H1 (cell line): ENCODE measurements at regions not wholly inside any gene's neighbourhood (a gene's known extent, or its start where the extent isn't known, plus 50 kb on each side); places are given as distances from the start of the nearest gene placed in this dataset.

Experiments
- CTCF ChIA-PET: fragments of 300-600 bp; sonication (Branson Sonifier 250); formaldehyde crosslinking; loops from one replicate; lab custom pipeline; 2021; ENCODE audit not compliant: partially characterized antibody; lab: Charles Lee
- POLR2A ChIA-PET: fragments of 300-600 bp; sonication (Branson Sonifier 250); formaldehyde crosslinking; loops from one replicate; lab custom pipeline; 2021; ENCODE audit warnings: inconsistent platforms; ENCODE audit not compliant: partially characterized antibody; lab: Charles Lee
- DNase-seq, 2 experiments: peaks; one replicate each; pipeline versions ENCODE4 v3.0.0 to v3.0.0-alpha.2; 2010 to 2022; ENCODE audit warnings: low spot score in 2 of 2, low read depth in 1 of 2, mixed read lengths in 1 of 2
- FAIRE-seq: peaks from 2 replicates; lab custom pipeline; 2011; peaks lifted over from hg19 to GRCh38; lab: Jason Lieb, UNC
- H2AFZ ChIP-seq: 2 replicates; pipeline ENCODE4 v1.8.1; 2012; ENCODE audit warnings: low read length, inconsistent platforms
- H2AK5ac ChIP-seq: 2 replicates; pipeline ENCODE4 v1.6.1; 2013; ENCODE audit warnings: low read depth, low read length
- H2BK120ac ChIP-seq: replicated peaks from 2 replicates; pipeline ENCODE3; 2013; ENCODE audit warnings: low read depth, low read length, inconsistent platforms
- H2BK12ac ChIP-seq: 2 replicates; pipeline ENCODE4 v1.6.1; 2013; ENCODE audit warnings: low read depth, low read length
- H2BK15ac ChIP-seq: 2 replicates; pipeline ENCODE4 v1.6.1; 2013; ENCODE audit warnings: low read length
- H2BK20ac ChIP-seq: 2 replicates; pipeline ENCODE4 v1.6.1; 2013; ENCODE audit warnings: low read length
- H2BK5ac ChIP-seq: 2 replicates; pipeline ENCODE4 v1.6.1; 2013; ENCODE audit warnings: low read depth, low read length
- H3K14ac ChIP-seq: 2 replicates; pipeline ENCODE4 v1.6.1; 2013; ENCODE audit warnings: inconsistent platforms; ENCODE audit not compliant: insufficient read length
- H3K18ac ChIP-seq: 2 replicates; pipeline ENCODE4 v1.6.1; 2013; ENCODE audit warnings: low read length; ENCODE audit errors: extremely low read depth
- H3K23ac ChIP-seq: 2 replicates; pipeline ENCODE4 v1.6.1; 2013; ENCODE audit warnings: inconsistent platforms; ENCODE audit not compliant: insufficient read length
- H3K23me2 ChIP-seq: 2 replicates; pipeline ENCODE4 v1.6.1; 2013; ENCODE audit warnings: low read depth, low read length
- H3K27ac ChIP-seq: 2 replicates; pipeline ENCODE4 v1.6.1; 2011; ENCODE audit warnings: low read depth, low read length, inconsistent platforms
- H3K27me3 ChIP-seq, 4 experiments: replicated peaks in 1 of 4; 1 replicate in 1 of 4; 2 replicates in 3 of 4; pipeline versions ENCODE4 v1.6.1 to v1.8.1; 2011 to 2013; ENCODE audit warnings: low read length in 3 of 4, mild to moderate bottlenecking in 3 of 4, inconsistent platforms in 2 of 4, mixed read lengths in 2 of 4, moderate library complexity in 1 of 4; ENCODE audit not compliant: control insufficient read depth in 3 of 4, insufficient read depth in 3 of 4; ENCODE audit errors: extremely low read depth in 1 of 4
- H3K36me3 ChIP-seq, 4 experiments: 2 replicates each; pipeline versions ENCODE4 v1.6.1 to v1.8.1; 2011 to 2013; ENCODE audit warnings: mild to moderate bottlenecking in 4 of 4, low read length in 3 of 4, moderate library complexity in 2 of 4, control low read depth in 1 of 4, inconsistent platforms in 1 of 4; ENCODE audit not compliant: insufficient read depth in 4 of 4, control insufficient read depth in 2 of 4
- H3K4ac ChIP-seq: replicated peaks from 2 replicates; pipeline ENCODE3; 2013; ENCODE audit warnings: low read length, low read depth, mixed read lengths, inconsistent platforms; ENCODE audit not compliant: insufficient read length
- H3K4me1 ChIP-seq, 4 experiments: replicated peaks in 1 of 4; 1 replicate in 1 of 4; 2 replicates in 3 of 4; pipeline versions ENCODE4 v1.6.1 to v1.8.1; 2011 to 2013; ENCODE audit warnings: low read length in 3 of 4, inconsistent platforms in 2 of 4, mixed read lengths in 1 of 4; ENCODE audit not compliant: insufficient read depth in 4 of 4, control insufficient read depth in 3 of 4
- H3K4me2 ChIP-seq, 2 experiments: 2 replicates each; pipeline versions ENCODE4 v1.6.1 to v1.8.1; 2011 to 2013; ENCODE audit warnings: low read depth in 2 of 2, low read length in 2 of 2, control low read depth in 1 of 2, inconsistent platforms in 1 of 2, mild to moderate bottlenecking in 1 of 2; ENCODE audit not compliant: insufficient read depth in 1 of 2
- H3K4me3 ChIP-seq, 4 experiments: fragments of 200-600, 300-600 bp in 1 of 4; sonication (generic), shearing (Covaris generic), sonication (Bioruptor Twin) in 1 of 4; 2 replicates each; pipeline versions ENCODE4 v1.5.1 to v1.8.1; 2011 to 2016; ENCODE audit warnings: low read length in 4 of 4, low read depth in 3 of 4, control low read depth in 2 of 4, inconsistent platforms in 2 of 4, mild to moderate bottlenecking in 2 of 4, mixed read lengths in 1 of 4, moderate library complexity in 1 of 4; ENCODE audit not compliant: insufficient read depth in 2 of 4; ENCODE audit errors: extremely low read depth in 1 of 4
- H3K56ac ChIP-seq: replicated peaks from 2 replicates; pipeline ENCODE3; 2013; ENCODE audit warnings: low read depth, mild to moderate bottlenecking, mixed read lengths, low read length, inconsistent platforms; ENCODE audit not compliant: insufficient read length
- H3K79me1 ChIP-seq: 2 replicates; pipeline ENCODE4 v1.6.1; 2013; ENCODE audit warnings: low read depth, low read length, control low read depth
- H3K79me2 ChIP-seq, 2 experiments: 2 replicates each; pipeline versions ENCODE4 v1.6.1 to v1.8.1; 2012 to 2013; ENCODE audit warnings: low read length in 2 of 2, mild to moderate bottlenecking in 2 of 2, inconsistent platforms in 1 of 2; ENCODE audit not compliant: insufficient read depth in 2 of 2, control insufficient read depth in 1 of 2
- H3K9ac ChIP-seq, 4 experiments: replicated peaks in 1 of 4; 1 replicate in 1 of 4; 2 replicates in 3 of 4; pipeline versions ENCODE4 v1.6.1 to v1.8.1; 2011 to 2013; ENCODE audit warnings: low read depth in 3 of 4, low read length in 3 of 4, control low read depth in 2 of 4, mild to moderate bottlenecking in 2 of 4, moderate library complexity in 2 of 4, inconsistent platforms in 1 of 4; ENCODE audit errors: extremely low read depth in 1 of 4
- H3K9me3 ChIP-seq, 2 experiments: 2 replicates each; pipeline versions ENCODE4 v1.6.1 to v1.8.1; 2012 to 2013; ENCODE audit warnings: mild to moderate bottlenecking in 2 of 2, moderate library complexity in 2 of 2, control low read depth in 1 of 2, inconsistent platforms in 1 of 2, low read depth in 1 of 2, low read length in 1 of 2, mixed read lengths in 1 of 2; ENCODE audit not compliant: insufficient read depth in 2 of 2
- H4K20me1 ChIP-seq, 2 experiments: replicated peaks in 1 of 2; 2 replicates each; pipeline versions ENCODE3 to v1.8.1; 2011 to 2013; ENCODE audit warnings: inconsistent platforms in 2 of 2, low read length in 2 of 2, mild to moderate bottlenecking in 1 of 2; ENCODE audit not compliant: insufficient read depth in 2 of 2, control insufficient read depth in 1 of 2
- H4K5ac ChIP-seq: 2 replicates; pipeline ENCODE4 v1.6.1; 2013; ENCODE audit warnings: low read length, low read depth, mixed read lengths, inconsistent platforms; ENCODE audit not compliant: insufficient read length
- H4K8ac ChIP-seq: 2 replicates; pipeline ENCODE4 v1.8.0; 2013; ENCODE audit warnings: mild to moderate bottlenecking, moderate library complexity, low read length, inconsistent platforms; ENCODE audit not compliant: insufficient read depth; ENCODE audit errors: extremely low read depth
- H4K91ac ChIP-seq: replicated peaks from 2 replicates; pipeline ENCODE3; 2013; ENCODE audit warnings: low read length, mixed read lengths, inconsistent platforms; ENCODE audit not compliant: insufficient read length
- ATF2 ChIP-seq: IDR thresholded peaks from 2 replicates; pipeline ENCODE4 v1.6.1; 2012; ENCODE audit warnings: low read length, inconsistent platforms
- BRCA1 ChIP-seq: IDR thresholded peaks from 2 replicates; pipeline ENCODE4 v1.6.1; 2012; ENCODE audit warnings: low read depth, low read length, improper control_type of control experiment
- CBX5 ChIP-seq: fragments of 300-800, 300-1000 bp; sonication (generic); IDR thresholded peaks from 2 replicates; pipeline ENCODE4 v1.7.1; 2016; ENCODE audit warnings: antibody characterized with exemption, low read length, low read depth
- MAFK ChIP-seq: IDR thresholded peaks from 2 replicates; pipeline ENCODE4 v1.6.1; 2012; ENCODE audit warnings: low read depth, mild to moderate bottlenecking, improper control_type of control experiment, low read length
- WGBS, 2 experiments: shearing (Covaris generic) in 1 of 2; methylation state at CpG; one replicate each; pipeline versions ENCODE4 v1.1.6 to v1.1.7; 2013 to 2015; ENCODE audit warnings: low lambda C conversion rate in 2 of 2, mixed read lengths in 2 of 2, inconsistent platforms in 1 of 2, low coverage in 1 of 2, missing lambda C conversion rate in 1 of 2; ENCODE audit not compliant: insufficient replicate concordance in 2 of 2, insufficient coverage in 1 of 2, insufficient read length in 1 of 2; ENCODE audit errors: extremely low coverage in 1 of 2, missing lambda C conversion rate in 1 of 2; 5-methylcytosine and 5-hydroxymethylcytosine counted together

GRCh38 chr1:114340892-114341291, 170.1 kb downstream of the TRIM33 start:
- Histone ChIP-seq H3K56ac (no peak overlapping the region), H2AFZ (no peak overlapping the region), H2BK120ac (no peak overlapping the region), H3K18ac (no peak overlapping the region), H2BK5ac (no peak overlapping the region), H3K79me2 (no peaks in the 10 kb centered on the region), H3K9me3 (no peaks in the 10 kb centered on the region), H4K8ac (no peak overlapping the region), H2BK15ac (no peak overlapping the region), H3K27ac (no peak overlapping the region), H3K4me3 (no peak overlapping the region), H2AK5ac (no peak overlapping the region), H3K9ac (no peak overlapping the region), H4K5ac (no peak overlapping the region), H3K4me2 (no peak overlapping the region), H3K23ac (no peak overlapping the region), H4K91ac (no peak overlapping the region), H4K20me1 (no peaks in the 10 kb centered on the region), H3K23me2 (no peaks in the 10 kb centered on the region), H2BK12ac (no peak overlapping the region), H3K14ac (no peak overlapping the region), H3K4me1 (peaks cover 0 to 4% (median 2%) of the 10 kb centered on the region in 4 experiments; a peak in 4 of 7 replicates), H3K36me3 (no peaks in the 10 kb centered on the region), H3K27me3 (no peaks in the 10 kb centered on the region), H3K4ac (no peak overlapping the region), H3K79me1 (no peaks in the 10 kb centered on the region), H2BK20ac (no peak overlapping the region)
- 70% methylated on average over 1 of the region's 1 CpG; no CpG with 5 or more reads in 1 of the 2 experiments for WGBS, 2 experiments
- CTCF ChIA-PET = interaction anchor here (0.9 to 1.6 kb wide), 3 partner anchors 148 to 363 kb away, joined by 3 read pairs; no protein-coding TSS in a partner anchor
- FAIRE-seq (no peak), DNase-seq (no peak)
- POLR2A ChIA-PET = no interaction called here
- TF ChIP-seq MAFK (no peak), BRCA1 (no peak), ATF2 (no peak), CBX5 (no peak)
